Neural cell (in vitro differentiated cells): ENCODE measurements at regions not wholly inside any gene's neighbourhood (a gene's known extent, or its start where the extent isn't known, plus 50 kb on each side); places are given as distances from the start of the nearest gene placed in this dataset.

ENCODE experiments used
- H2AFZ ChIP-seq: fragments of 200-600, 300-800 bp; sonication (generic), shearing (Covaris generic); 2 replicates; pipeline ENCODE4 v1.6.0; 2014; ENCODE audit warnings: low read depth, mild to moderate bottlenecking, antibody characterized with exemption, low read length, moderate library complexity
- H3F3A ChIP-seq: fragments of 200-600 bp; shearing (Covaris generic); 2 replicates; pipeline ENCODE4 v1.6.1; 2016; ENCODE audit warnings: mild to moderate bottlenecking, moderate library complexity, mixed read lengths, antibody characterized with exemption, low read length; ENCODE audit not compliant: insufficient read depth, poor library complexity, severe bottlenecking
- H3K27ac ChIP-seq: fragments of 200-600, 300-800 bp; sonication (generic), shearing (Covaris generic); 2 replicates; pipeline ENCODE4 v1.5.1; 2014; ENCODE audit warnings: mild to moderate bottlenecking, low read length, moderate library complexity
- H3K27me3 ChIP-seq: fragments of 300-800, 200-600 bp; sonication (generic), shearing (Covaris generic); 2 replicates; pipeline ENCODE4 v1.6.0; 2014; ENCODE audit warnings: mild to moderate bottlenecking, low read depth, low read length, moderate library complexity; ENCODE audit not compliant: insufficient read depth
- H3K36me3 ChIP-seq: fragments of 300-800, 200-600 bp; sonication (generic), shearing (Covaris generic); 2 replicates; pipeline ENCODE4 v1.5.1; 2014; ENCODE audit warnings: mild to moderate bottlenecking, antibody characterized with exemption, low read length, moderate library complexity; ENCODE audit not compliant: insufficient read depth
- H3K4me2 ChIP-seq: fragments of 300-800, 200-600 bp; sonication (generic), shearing (Covaris generic); 2 replicates; pipeline ENCODE4 v1.6.0; 2014; ENCODE audit warnings: mild to moderate bottlenecking, low read length
- H3K4me3 ChIP-seq: fragments of 300-800, 200-600 bp; sonication (generic), shearing (Covaris generic); 2 replicates; pipeline ENCODE4 v1.5.1; 2014; ENCODE audit warnings: mild to moderate bottlenecking, low read length, moderate library complexity
- H3K79me2 ChIP-seq: fragments of 200-600 bp; shearing (Covaris generic); replicated peaks from 2 replicates; pipeline ENCODE4 v1.6.0; 2014; ENCODE audit warnings: mild to moderate bottlenecking, low read length, moderate library complexity; ENCODE audit not compliant: insufficient read depth
- H3K9ac ChIP-seq: fragments of 300-800, 200-600 bp; sonication (generic), shearing (Covaris generic); 2 replicates; pipeline ENCODE4 v1.6.1; 2016; ENCODE audit warnings: mild to moderate bottlenecking, low read length, mixed read lengths
- H3K9me2 ChIP-seq: fragments of 200-600 bp; shearing (Covaris generic); 2 replicates; pipeline ENCODE4 v1.6.1; 2016; ENCODE audit warnings: mild to moderate bottlenecking, low read length, mixed read lengths; ENCODE audit not compliant: insufficient read depth
- H3K9me3 ChIP-seq: fragments of 200-600, 300-800 bp; sonication (generic), shearing (Covaris generic); 2 replicates; pipeline ENCODE4 v1.6.1; 2016; ENCODE audit warnings: mild to moderate bottlenecking, mixed run types, low read length, moderate library complexity, mixed read lengths
- H4K20me1 ChIP-seq: fragments of 200-600 bp; shearing (Covaris generic); 2 replicates; pipeline ENCODE4 v1.6.1; 2016; ENCODE audit warnings: mild to moderate bottlenecking, mixed run types; ENCODE audit not compliant: insufficient read depth
- CTCF ChIP-seq: fragments of 450-650 bp; IDR thresholded peaks from 2 replicates; pipeline ENCODE4 v1.5.1; 2014; ENCODE audit warnings: antibody characterized with exemption, mild to moderate bottlenecking, moderate library complexity; ENCODE audit not compliant: poor library complexity, severe bottlenecking
- EP300 ChIP-seq: fragments of 450-650 bp; conservative IDR thresholded peaks from 2 replicates; pipeline ENCODE4 v1.6.1; 2014; ENCODE audit warnings: antibody characterized with exemption, mild to moderate bottlenecking, moderate library complexity; ENCODE audit not compliant: poor library complexity, severe bottlenecking
- EZH2 ChIP-seq: fragments of 200-600, 300-800 bp; shearing (Covaris generic), sonication (generic); IDR thresholded peaks from 2 replicates; pipeline ENCODE4 v1.6.1; 2014; ENCODE audit warnings: antibody characterized with exemption, low read length, borderline replicate concordance, mild to moderate bottlenecking; ENCODE audit not compliant: insufficient read depth, poor library complexity, severe bottlenecking
- MXI1 ChIP-seq: fragments of 450-650 bp; conservative IDR thresholded peaks from 2 replicates; pipeline ENCODE4 v1.6.1; 2014; ENCODE audit warnings: antibody characterized with exemption, mild to moderate bottlenecking; ENCODE audit not compliant: poor library complexity, severe bottlenecking
- POLR2AphosphoS5 ChIP-seq: IDR thresholded peaks from 2 replicates; pipeline ENCODE4 v1.6.1; 2012
- RAD21 ChIP-seq: fragments of 450-650 bp; conservative IDR thresholded peaks from 2 replicates; pipeline ENCODE4 v1.6.1; 2014; ENCODE audit warnings: antibody characterized with exemption, mild to moderate bottlenecking, moderate library complexity
- REST ChIP-seq: IDR thresholded peaks from 2 replicates; pipeline ENCODE4 v1.6.1; 2012; ENCODE audit warnings: borderline replicate concordance
- SMC3 ChIP-seq: fragments of 450-650 bp; conservative IDR thresholded peaks from 2 replicates; pipeline ENCODE4 v1.6.1; 2014; ENCODE audit warnings: antibody characterized with exemption, mild to moderate bottlenecking, moderate library complexity; ENCODE audit not compliant: poor library complexity
- TAF1 ChIP-seq: IDR thresholded peaks from 2 replicates; pipeline ENCODE4 v1.6.1; 2012; ENCODE audit warnings: low read depth

- no peak overlapping the region for H3K4me3 ChIP-seq
- H3K27ac ChIP-seq, result no peak overlapping the region
- no peaks in the 10 kb centered on the region for H3K36me3 ChIP-seq
- H3K9ac ChIP-seq, result no peak overlapping the region
- H4K20me1 ChIP-seq, result no peaks in the 10 kb centered on the region
- H3K9me3 ChIP-seq, result no peaks in the 10 kb centered on the region
- H3K27me3 ChIP-seq, result no peaks in the 10 kb centered on the region
- no peaks in the 10 kb centered on the region for H3F3A ChIP-seq
- H3K79me2 ChIP-seq, result no peaks in the 10 kb centered on the region
- TF ChIP-seq CTCF (no peak), REST (no peak), MXI1 (no peak), RAD21 (no peak), SMC3 (no peak), EP300 (no peak), EZH2 (no peak), TAF1 (no peak), POLR2AphosphoS5 (no peak)
- H2AFZ ChIP-seq, result no peak overlapping the region
- no peaks in the 10 kb centered on the region for H3K9me2 ChIP-seq
- no peak overlapping the region for H3K4me2 ChIP-seq
Observed at GRCh38 chr6:44025226-44025625, 102.0 kb downstream of the MRPL14 start.

GRCh38 chr6:44024574-44025219 lies 102.6 kb downstream of the MRPL14 start:
- TF ChIP-seq MXI1 (no peak), RAD21 (no peak), POLR2AphosphoS5 (no peak), EZH2 (no peak), EP300 (no peak), TAF1 (no peak), CTCF (no peak), REST (no peak), SMC3 (no peak)
- Histone ChIP-seq H3K79me2 (no peaks in the 10 kb centered on the region), H3K9me3 (no peaks in the 10 kb centered on the region), H3K4me2 (no peak overlapping the region), H3K27ac (no peak overlapping the region), H2AFZ (no peak overlapping the region), H4K20me1 (no peaks in the 10 kb centered on the region), H3K9me2 (no peaks in the 10 kb centered on the region), H3F3A (no peaks in the 10 kb centered on the region), H3K9ac (no peak overlapping the region), H3K4me3 (no peak overlapping the region), H3K27me3 (no peaks in the 10 kb centered on the region), H3K36me3 (no peaks in the 10 kb centered on the region)
